Mucosa of descending colon (tissue), 3 donors: ENCODE measurements at regions not wholly inside any gene's neighbourhood (a gene's known extent, or its start where the extent isn't known, plus 50 kb on each side); places are given as distances from the start of the nearest gene placed in this dataset.

Source experiments
- ATAC-seq: fragments of 200-7000 bp; cut with Tn5 transposase; one replicate; pipeline ENCODE4 v1.9.1; 2020; ENCODE audit warnings: mild to moderate bottlenecking, moderate library complexity
- DNase-seq, 3 donors: peaks; one replicate each; pipeline ENCODE4 v3.0.0-alpha.2; 2020
- H3K36me3 ChIP-seq: fragments of 200-600 bp; one replicate; pipeline ENCODE4 v1.8.0; 2021; ENCODE audit warnings: low read depth, mild to moderate bottlenecking
- H3K4me1 ChIP-seq: fragments of 200-600 bp; one replicate; pipeline ENCODE4 v1.8.0; 2021; ENCODE audit warnings: low read depth, mild to moderate bottlenecking
- H3K4me3 ChIP-seq: fragments of 200-600 bp; one replicate; pipeline ENCODE4 v1.8.0; 2021; ENCODE audit warnings: mild to moderate bottlenecking
- H3K9me3 ChIP-seq: fragments of 200-600 bp; one replicate; pipeline ENCODE4 v1.8.0; 2021; ENCODE audit warnings: mild to moderate bottlenecking
- intact Hi-C, 2 donors: fragments of 100-400 bp; cut with DNase I in 1 of 2; cut with micrococcal nuclease in 1 of 2; formaldehyde crosslinking; loops; one replicate each; pipeline versions ENCODE4 v1.11.0 to v1.11.1; 2022; cut with DNase I, micrococcal nuclease
- TF ChIP-seq, protein P1 (sequence below): fragments of 200-600 bp; IDR thresholded peaks from one replicate; pipeline ENCODE4 v1.8.0; 2022; ENCODE audit warnings: antibody characterized with exemption, mild to moderate bottlenecking
- donor health status: DM: no; HTN: no; CAD: no; lungs with moderate emphysema.
- donor health status: DM: no; HTN: no; CAD: no.
- donor health status: DM: no; HTN: yes; CAD: no.

DNA sequence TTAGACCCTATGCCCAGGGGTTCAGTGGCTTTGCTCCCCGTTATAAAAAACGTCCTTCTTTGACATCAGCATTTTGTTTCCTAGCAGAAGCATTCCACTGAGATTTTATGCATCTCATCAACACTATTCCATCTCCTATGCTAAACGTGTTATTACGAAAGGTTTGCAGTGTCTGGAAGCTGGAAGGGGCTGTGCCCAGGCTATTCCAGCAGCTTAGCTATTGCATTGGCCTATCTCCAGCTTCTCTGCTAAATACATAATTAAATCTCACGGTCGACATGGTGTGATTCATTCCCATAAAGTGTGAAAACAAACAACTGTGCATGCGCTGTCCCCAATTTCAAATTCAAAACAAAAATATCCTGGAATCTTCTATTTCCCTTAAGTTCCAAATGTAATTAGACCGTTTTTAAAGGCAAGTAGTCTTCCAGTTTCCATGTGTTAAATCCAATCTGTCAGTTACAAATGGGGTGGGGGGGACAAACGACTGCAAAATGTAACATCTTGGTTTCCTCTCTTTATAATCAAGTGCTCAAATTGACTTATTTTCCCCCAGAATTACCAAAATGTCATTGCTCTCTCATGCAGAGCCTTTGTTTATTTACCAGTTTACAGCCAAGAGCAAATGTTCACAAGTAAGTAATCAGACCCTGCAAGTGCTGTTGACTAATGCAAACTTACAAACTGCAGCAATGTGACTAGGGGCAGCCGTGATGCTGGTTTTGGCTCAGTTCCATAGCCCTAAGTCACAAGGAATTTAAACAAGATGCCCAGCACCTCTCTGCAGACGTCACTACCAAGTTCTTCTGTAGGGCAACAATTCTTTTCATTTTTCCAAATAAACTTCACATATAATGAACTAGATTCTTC lies 212.3 kb upstream of the RORB start:
- DNase-seq: no peak
- Histone ChIP-seq H3K4me1 (no peaks in the 10 kb centered on the region), H3K4me3 (no peak overlapping the region), H3K36me3 (no peaks in the 10 kb centered on the region), H3K9me3 (no peaks in the 10 kb centered on the region)
- TF ChIP-seq, protein P1, sequence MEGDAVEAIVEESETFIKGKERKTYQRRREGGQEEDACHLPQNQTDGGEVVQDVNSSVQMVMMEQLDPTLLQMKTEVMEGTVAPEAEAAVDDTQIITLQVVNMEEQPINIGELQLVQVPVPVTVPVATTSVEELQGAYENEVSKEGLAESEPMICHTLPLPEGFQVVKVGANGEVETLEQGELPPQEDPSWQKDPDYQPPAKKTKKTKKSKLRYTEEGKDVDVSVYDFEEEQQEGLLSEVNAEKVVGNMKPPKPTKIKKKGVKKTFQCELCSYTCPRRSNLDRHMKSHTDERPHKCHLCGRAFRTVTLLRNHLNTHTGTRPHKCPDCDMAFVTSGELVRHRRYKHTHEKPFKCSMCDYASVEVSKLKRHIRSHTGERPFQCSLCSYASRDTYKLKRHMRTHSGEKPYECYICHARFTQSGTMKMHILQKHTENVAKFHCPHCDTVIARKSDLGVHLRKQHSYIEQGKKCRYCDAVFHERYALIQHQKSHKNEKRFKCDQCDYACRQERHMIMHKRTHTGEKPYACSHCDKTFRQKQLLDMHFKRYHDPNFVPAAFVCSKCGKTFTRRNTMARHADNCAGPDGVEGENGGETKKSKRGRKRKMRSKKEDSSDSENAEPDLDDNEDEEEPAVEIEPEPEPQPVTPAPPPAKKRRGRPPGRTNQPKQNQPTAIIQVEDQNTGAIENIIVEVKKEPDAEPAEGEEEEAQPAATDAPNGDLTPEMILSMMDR: no peak
- intact Hi-C loops: no loop called here
- no peak for ATAC-seq

DNA sequence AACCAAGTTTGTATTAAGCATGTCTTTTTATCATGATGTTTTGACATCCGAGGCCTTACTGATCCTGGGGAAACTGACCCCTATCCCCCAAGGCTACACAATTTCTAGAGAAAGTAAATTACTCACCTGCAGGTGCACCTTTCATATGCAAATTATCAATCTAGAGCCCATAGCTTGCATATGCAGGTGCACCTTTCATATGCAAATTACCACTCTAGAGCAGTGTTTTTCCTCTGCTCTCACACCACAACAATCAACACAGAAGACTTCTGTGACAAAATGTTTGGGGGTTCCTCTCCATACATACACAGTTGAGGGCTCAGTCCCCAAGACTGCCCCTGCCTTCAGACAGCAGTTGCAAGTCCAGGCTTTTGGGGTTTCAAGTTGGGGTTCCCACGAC lies 203.7 kb upstream of the RORB start:
- Histone ChIP-seq H3K4me3 (no peak overlapping the region), H3K4me1 (no peaks in the 10 kb centered on the region), H3K36me3 (no peaks in the 10 kb centered on the region), H3K9me3 (no peaks in the 10 kb centered on the region)
- ATAC-seq: no peak
- TF ChIP-seq, protein P1: no peak
- no peak for DNase-seq
- intact Hi-C loops: no loop called here

DNA sequence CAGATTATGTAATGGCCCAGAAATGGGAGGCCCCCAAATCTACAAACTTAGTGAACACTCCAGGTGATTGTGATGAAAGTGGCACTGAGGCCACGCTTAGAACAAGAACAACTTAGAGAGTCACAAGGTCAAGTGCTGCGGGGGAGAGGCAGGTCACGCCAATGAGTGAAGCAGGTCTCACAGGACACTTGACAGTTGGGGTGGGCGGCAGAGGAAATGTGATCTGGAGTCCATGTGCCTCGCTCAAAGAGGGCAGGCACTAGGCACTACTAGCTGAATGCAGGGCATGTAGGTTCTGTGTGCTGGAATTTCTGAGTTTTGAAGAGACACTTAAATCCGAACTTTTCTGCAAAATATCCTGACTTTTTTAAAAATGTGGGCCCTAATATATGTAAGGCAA lies 193.2 kb upstream of the RORB start:
- H3K9me3 ChIP-seq: no peaks in the 10 kb centered on the region
- no peak for DNase-seq
- H3K4me3 ChIP-seq: no peak overlapping the region
- no peak for ATAC-seq
- H3K4me1 ChIP-seq: no peaks in the 10 kb centered on the region
- TF ChIP-seq, protein P1: no peak
- no peaks in the 10 kb centered on the region for H3K36me3 ChIP-seq
- intact Hi-C loops: no loop called here

DNA sequence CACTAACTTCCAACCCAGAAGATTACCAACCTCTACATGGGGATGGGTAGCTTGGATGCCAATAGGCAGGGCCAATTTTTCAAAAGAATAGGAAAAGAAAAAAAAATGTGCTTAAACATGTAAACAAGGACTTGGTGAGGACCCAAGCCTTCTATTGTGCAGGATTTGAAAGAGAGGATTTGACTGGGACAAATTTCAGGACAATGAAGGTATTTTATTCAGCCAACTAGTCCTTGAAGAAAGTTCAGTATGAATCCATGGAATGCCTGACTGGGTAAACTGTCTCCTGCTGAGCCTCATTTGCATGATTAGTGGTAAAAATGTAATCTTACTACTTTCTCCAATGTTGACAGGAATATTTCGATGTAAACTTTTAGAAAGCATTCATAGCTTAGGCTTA lies 192.5 kb upstream of the RORB start:
- Histone ChIP-seq H3K4me3 (no peak overlapping the region), H3K9me3 (no peaks in the 10 kb centered on the region), H3K4me1 (no peaks in the 10 kb centered on the region), H3K36me3 (no peaks in the 10 kb centered on the region)
- TF ChIP-seq, protein P1: no peak
- DNase-seq: no peak
- ATAC-seq: no peak
- intact Hi-C loops: no loop called here

DNA sequence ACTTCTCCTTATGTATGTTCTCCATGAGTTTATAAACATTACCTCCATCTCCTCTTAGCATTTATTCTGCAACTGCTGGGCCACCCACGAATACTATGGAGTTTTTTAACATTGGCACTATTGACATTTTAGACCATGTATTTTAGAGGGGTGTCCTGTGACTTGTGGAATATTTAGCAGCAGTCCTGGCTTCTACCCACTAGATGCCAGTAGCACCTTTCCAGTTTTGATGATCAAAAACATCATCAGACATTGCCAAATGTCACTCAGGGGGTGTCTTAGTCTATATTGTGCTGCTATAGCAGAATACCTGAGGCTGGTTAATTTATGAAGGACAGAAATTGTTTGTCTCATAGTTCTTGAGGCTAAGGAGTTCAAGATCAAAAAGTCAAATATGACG lies 187.5 kb upstream of the RORB start:
- DNase-seq: no peak
- Histone ChIP-seq H3K4me3 (no peak overlapping the region), H3K36me3 (no peaks in the 10 kb centered on the region), H3K4me1 (no peaks in the 10 kb centered on the region), H3K9me3 (peaks cover 3% of the 10 kb centered on the region)
- ATAC-seq: no peak
- intact Hi-C loops: no loop called here
- TF ChIP-seq, protein P1: no peak

DNA sequence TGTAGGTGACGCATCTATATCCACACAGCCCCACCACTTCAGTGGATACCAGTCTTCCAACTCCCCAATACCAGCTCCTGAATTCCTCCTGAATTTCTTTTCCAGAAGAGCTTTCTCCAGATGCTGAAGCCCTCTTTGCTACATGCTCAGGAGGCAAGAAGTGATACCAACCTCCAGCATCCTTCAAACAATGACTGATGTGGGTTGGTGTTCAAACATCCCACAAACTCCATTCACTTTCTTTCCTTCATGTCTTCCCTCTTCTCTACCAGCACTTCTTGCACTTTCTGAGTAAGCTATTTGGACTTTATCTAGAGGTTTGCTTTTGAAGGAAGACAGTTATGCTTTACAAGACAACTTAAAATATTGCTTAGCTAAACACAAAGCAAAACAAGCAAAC lies 179.9 kb upstream of the RORB start:
- no peak overlapping the region for H3K4me3 ChIP-seq
- H3K9me3 ChIP-seq: no peaks in the 10 kb centered on the region
- DNase-seq: no peak
- no peaks in the 10 kb centered on the region for H3K4me1 ChIP-seq
- ATAC-seq: no peak
- TF ChIP-seq, protein P1: no peak
- intact Hi-C loops: no loop called here
- H3K36me3 ChIP-seq: no peaks in the 10 kb centered on the region
